ENCODE measurements at regions not wholly inside any gene's neighbourhood (a gene's known extent, or its start where the extent isn't known, plus 50 kb on each side); places are given as distances from the start of the nearest gene placed in this dataset.

DNA sequence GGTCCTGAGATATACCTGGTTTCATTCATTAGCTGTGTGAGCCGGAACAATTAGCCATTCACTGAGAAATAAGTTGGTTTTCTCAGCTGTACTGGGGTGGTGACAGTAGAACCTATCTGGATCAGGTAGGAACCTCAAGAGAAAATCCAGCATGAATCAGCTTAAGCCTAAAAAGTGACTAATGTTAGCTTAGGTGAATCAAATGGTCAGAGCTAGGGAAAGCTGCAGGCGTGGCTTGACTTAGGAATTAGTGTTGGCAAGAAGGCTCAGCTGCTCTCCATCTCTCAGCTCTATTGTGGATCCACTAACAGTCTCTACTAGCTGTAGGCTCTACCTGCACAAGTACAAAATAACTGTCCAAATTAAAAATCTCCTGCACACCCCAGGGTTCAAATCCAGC lies 1025.5 kb downstream of the RAB28 start:
- Histone ChIP-seq H3K27ac (ENCODE audit: extremely low read depth, low read depth, low read length) (no peak overlapping the region), H3K4me1 (ENCODE audit: control insufficient read depth, insufficient read depth, low read length) (no peaks in the 10 kb centered on the region), H3K4me3 (ENCODE audit: low read depth, low read length) (no peak overlapping the region), H3K36me3 (ENCODE audit: control insufficient read depth in 2 of 2, insufficient read depth in 1 of 2, low read length in 2 of 2) (no peaks in the 10 kb centered on the region), H3K9me3 (ENCODE audit: control insufficient read depth, insufficient read depth, low read depth, low read length) (no peaks in the 10 kb centered on the region)
- POLR2A ChIA-PET: no interaction called here
- TF ChIP-seq PRDM1 (tag by site-specific recombination; IDR thresholded peaks at IDR 0.05) (no peak), ZNF2 (tag by site-specific recombination; IDR thresholded peaks at IDR 0.05) (no peak), KLF16 (tag by site-specific recombination; IDR thresholded peaks at IDR 0.05) (no peak), BCL11B (tag by site-specific recombination; IDR thresholded peaks at IDR 0.05; ENCODE audit: low read depth) (no peak), RBAK (tag by site-specific recombination; IDR thresholded peaks at IDR 0.05) (no peak), ZSCAN23 (tag by site-specific recombination; IDR thresholded peaks at IDR 0.05) (no peak), ZNF10 (tag by site-specific recombination; IDR thresholded peaks at IDR 0.05) (no peak), ZNF146 (tag by site-specific recombination; IDR thresholded peaks at IDR 0.05) (no peak), ZNF777 (tag by site-specific recombination; IDR thresholded peaks at IDR 0.05; ENCODE audit: borderline replicate concordance) (no peak), ZNF791 (tag by site-specific recombination; IDR thresholded peaks at IDR 0.05) (no peak), HOXA7 (CRISPR knock-in tag; IDR thresholded peaks at IDR 0.05; ENCODE audit: borderline replicate concordance) (no peak), ZNF155 (tag by site-specific recombination; IDR thresholded peaks at IDR 0.05) (no peak), ZNF560 (tag by site-specific recombination; IDR thresholded peaks at IDR 0.05; ENCODE audit: borderline replicate concordance) (no peak)
- TF ChIP-seq, protein P1, sequence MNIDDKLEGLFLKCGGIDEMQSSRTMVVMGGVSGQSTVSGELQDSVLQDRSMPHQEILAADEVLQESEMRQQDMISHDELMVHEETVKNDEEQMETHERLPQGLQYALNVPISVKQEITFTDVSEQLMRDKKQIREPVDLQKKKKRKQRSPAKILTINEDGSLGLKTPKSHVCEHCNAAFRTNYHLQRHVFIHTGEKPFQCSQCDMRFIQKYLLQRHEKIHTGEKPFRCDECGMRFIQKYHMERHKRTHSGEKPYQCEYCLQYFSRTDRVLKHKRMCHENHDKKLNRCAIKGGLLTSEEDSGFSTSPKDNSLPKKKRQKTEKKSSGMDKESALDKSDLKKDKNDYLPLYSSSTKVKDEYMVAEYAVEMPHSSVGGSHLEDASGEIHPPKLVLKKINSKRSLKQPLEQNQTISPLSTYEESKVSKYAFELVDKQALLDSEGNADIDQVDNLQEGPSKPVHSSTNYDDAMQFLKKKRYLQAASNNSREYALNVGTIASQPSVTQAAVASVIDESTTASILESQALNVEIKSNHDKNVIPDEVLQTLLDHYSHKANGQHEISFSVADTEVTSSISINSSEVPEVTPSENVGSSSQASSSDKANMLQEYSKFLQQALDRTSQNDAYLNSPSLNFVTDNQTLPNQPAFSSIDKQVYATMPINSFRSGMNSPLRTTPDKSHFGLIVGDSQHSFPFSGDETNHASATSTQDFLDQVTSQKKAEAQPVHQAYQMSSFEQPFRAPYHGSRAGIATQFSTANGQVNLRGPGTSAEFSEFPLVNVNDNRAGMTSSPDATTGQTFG (tag by site-specific recombination; IDR thresholded peaks at IDR 0.05; ENCODE audit: borderline replicate concordance): no peak
- TF ChIP-seq, protein P2, sequence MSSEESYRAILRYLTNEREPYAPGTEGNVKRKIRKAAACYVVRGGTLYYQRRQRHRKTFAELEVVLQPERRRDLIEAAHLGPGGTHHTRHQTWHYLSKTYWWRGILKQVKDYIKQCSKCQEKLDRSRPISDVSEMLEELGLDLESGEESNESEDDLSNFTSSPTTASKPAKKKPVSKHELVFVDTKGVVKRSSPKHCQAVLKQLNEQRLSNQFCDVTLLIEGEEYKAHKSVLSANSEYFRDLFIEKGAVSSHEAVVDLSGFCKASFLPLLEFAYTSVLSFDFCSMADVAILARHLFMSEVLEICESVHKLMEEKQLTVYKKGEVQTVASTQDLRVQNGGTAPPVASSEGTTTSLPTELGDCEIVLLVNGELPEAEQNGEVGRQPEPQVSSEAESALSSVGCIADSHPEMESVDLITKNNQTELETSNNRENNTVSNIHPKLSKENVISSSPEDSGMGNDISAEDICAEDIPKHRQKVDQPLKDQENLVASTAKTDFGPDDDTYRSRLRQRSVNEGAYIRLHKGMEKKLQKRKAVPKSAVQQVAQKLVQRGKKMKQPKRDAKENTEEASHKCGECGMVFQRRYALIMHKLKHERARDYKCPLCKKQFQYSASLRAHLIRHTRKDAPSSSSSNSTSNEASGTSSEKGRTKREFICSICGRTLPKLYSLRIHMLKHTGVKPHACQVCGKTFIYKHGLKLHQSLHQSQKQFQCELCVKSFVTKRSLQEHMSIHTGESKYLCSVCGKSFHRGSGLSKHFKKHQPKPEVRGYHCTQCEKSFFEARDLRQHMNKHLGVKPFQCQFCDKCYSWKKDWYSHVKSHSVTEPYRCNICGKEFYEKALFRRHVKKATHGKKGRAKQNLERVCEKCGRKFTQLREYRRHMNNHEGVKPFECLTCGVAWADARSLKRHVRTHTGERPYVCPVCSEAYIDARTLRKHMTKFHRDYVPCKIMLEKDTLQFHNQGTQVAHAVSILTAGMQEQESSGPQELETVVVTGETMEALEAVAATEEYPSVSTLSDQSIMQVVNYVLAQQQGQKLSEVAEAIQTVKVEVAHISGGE (tag by site-specific recombination; conservative IDR thresholded peaks at IDR 0.05; ENCODE audit: low read depth): no peak
- TF ChIP-seq, protein P3, sequence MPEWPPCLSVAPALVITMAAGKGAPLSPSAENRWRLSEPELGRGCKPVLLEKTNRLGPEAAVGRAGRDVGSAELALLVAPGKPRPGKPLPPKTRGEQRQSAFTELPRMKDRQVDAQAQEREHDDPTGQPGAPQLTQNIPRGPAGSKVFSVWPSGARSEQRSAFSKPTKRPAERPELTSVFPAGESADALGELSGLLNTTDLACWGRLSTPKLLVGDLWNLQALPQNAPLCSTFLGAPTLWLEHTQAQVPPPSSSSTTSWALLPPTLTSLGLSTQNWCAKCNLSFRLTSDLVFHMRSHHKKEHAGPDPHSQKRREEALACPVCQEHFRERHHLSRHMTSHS (tag by site-specific recombination; IDR thresholded peaks at IDR 0.05): no peak
- CTCF ChIA-PET: no interaction called here

DNA sequence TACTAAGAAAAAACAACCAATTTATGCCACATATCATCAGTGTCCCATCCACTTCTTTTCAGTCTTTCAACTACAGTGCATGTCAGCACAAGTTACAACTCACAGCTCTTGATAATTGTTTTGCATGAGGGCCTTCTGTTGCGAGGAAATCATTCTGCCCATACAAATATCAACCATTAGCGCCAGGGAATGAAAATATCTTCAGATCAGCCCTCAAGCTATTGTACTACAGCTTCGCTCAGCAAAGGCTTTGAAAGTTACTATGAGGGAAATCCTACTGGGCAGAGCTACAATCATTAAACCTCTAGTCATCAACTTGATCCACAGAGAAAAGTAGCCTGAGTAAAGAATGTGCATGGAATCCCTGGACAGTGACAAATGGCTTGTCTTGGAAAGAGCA lies 1023.6 kb upstream of the HS3ST1 start:
- Histone ChIP-seq H3K27ac (ENCODE audit: extremely low read depth, low read depth, low read length) (no peak overlapping the region), H3K9me3 (ENCODE audit: control insufficient read depth, insufficient read depth, low read depth, low read length) (no peaks in the 10 kb centered on the region), H3K4me3 (ENCODE audit: low read depth, low read length) (no peak overlapping the region), H3K36me3 (ENCODE audit: control insufficient read depth in 2 of 2, insufficient read depth in 1 of 2, low read length in 2 of 2) (no peaks in the 10 kb centered on the region), H3K4me1 (ENCODE audit: control insufficient read depth, insufficient read depth, low read length) (no peaks in the 10 kb centered on the region)
- ChIA-PET CTCF (no interaction called here), POLR2A (no interaction called here)
- TF ChIP-seq ZNF560 (tag by site-specific recombination; IDR thresholded peaks at IDR 0.05; ENCODE audit: borderline replicate concordance) (no peak), ZNF248 (tag by site-specific recombination; IDR thresholded peaks at IDR 0.05) (no peak)

DNA sequence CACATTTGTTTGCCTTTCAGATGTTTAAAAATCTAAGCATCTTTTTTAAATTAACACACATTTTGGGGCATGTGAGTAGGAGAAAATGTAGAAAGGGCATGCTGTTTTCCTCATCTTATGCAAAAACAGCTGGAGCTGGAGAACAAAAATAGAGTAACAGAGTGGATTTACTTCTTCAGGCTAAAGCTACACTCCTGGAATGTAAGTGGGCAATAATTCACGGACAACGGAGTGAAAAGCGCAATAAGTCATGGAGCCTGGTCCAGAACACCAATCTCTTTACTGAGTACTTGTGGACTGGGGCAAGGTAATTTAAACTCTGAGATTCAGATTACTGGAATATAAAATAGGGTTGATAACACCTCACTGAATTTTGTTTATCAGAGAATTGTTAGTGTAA lies 1018.8 kb upstream of the HS3ST1 start:
- ChIA-PET POLR2A (no interaction called here), CTCF (no interaction called here)
- Histone ChIP-seq H3K27ac (ENCODE audit: extremely low read depth, low read depth, low read length) (no peak overlapping the region), H3K4me1 (ENCODE audit: control insufficient read depth, insufficient read depth, low read length) (no peaks in the 10 kb centered on the region), H3K9me3 (ENCODE audit: control insufficient read depth, insufficient read depth, low read depth, low read length) (no peaks in the 10 kb centered on the region), H3K4me3 (ENCODE audit: low read depth, low read length) (no peak overlapping the region), H3K36me3 (ENCODE audit: control insufficient read depth in 2 of 2, insufficient read depth in 1 of 2, low read length in 2 of 2) (no peaks in the 10 kb centered on the region)
- TF ChIP-seq GFI1B (tag by site-specific recombination; IDR thresholded peaks at IDR 0.05) (no peak), ZSCAN30 (tag by site-specific recombination; IDR thresholded peaks at IDR 0.05) (no peak), ZNF423 (tag by site-specific recombination; IDR thresholded peaks at IDR 0.05) (no peak), YY2 (tag by site-specific recombination; IDR thresholded peaks at IDR 0.05) (no peak), ZFP37 (tag by site-specific recombination; IDR thresholded peaks at IDR 0.05) (no peak), SCRT2 (tag by site-specific recombination; IDR thresholded peaks at IDR 0.05) (no peak), ZNF184 (tag by site-specific recombination; IDR thresholded peaks at IDR 0.05) (no peak), ZNF521 (tag by site-specific recombination; IDR thresholded peaks at IDR 0.05) (no peak), ZNF529 (tag by site-specific recombination; IDR thresholded peaks at IDR 0.05; ENCODE audit: insufficient replicate concordance) (no peak), ZNF248 (tag by site-specific recombination; IDR thresholded peaks at IDR 0.05) (no peak)
- TF ChIP-seq, protein P4, sequence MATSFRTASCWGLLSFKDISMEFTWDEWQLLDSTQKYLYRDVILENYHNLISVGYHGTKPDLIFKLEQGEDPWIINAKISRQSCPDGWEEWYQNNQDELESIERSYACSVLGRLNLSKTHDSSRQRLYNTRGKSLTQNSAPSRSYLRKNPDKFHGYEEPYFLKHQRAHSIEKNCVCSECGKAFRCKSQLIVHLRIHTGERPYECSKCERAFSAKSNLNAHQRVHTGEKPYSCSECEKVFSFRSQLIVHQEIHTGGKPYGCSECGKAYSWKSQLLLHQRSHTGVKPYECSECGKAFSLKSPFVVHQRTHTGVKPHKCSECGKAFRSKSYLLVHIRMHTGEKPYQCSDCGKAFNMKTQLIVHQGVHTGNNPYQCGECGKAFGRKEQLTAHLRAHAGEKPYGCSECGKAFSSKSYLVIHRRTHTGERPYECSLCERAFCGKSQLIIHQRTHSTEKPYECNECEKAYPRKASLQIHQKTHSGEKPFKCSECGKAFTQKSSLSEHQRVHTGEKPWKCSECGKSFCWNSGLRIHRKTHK (tag by site-specific recombination; IDR thresholded peaks at IDR 0.05): no peak
